ENCODE measurements at regions not wholly inside any gene's neighbourhood (a gene's known extent, or its start where the extent isn't known, plus 50 kb on each side); places are given as distances from the start of the nearest gene placed in this dataset.
A peak's percentile ranks its signal among the peaks of the same experiment; 100 is the strongest.

GRCh38 chr2:63665846-63666475 is 77.2 kb downstream of the MDH1 start:
- WGBS (ENCODE audit: low lambda C conversion rate, missing lambda C conversion rate), result 57% methylated on average over 2 of the region's 2 CpGs
- Histone ChIP-seq H2AFZ (no peak overlapping the region), H3K27me3 (no peaks in the 10 kb centered on the region)

GRCh38 chr2:63667132-63667700 is 78.5 kb downstream of the MDH1 start:
- no peaks in the 10 kb centered on the region for H3K9me2 ChIP-seq (replicated peaks; ENCODE audit: insufficient read depth)
- H3K4me1 ChIP-seq (ENCODE audit: insufficient read depth), result no peaks in the 10 kb centered on the region
- no peaks in the 10 kb centered on the region for H3K27me3 ChIP-seq
- H4K20me1 ChIP-seq (ENCODE audit: insufficient read depth, poor library complexity, severe bottlenecking), result no peaks in the 10 kb centered on the region
- no peak overlapping the region for H2AFZ ChIP-seq
- no peaks in the 10 kb centered on the region for H3K79me2 ChIP-seq
- peak overlapping the region; percentile 3 for H3K27ac ChIP-seq
- no peak overlapping the region for H3K4me3 ChIP-seq
- H3K4me2 ChIP-seq, result no peak overlapping the region
- TF ChIP-seq EZH2phosphoT487 (IDR thresholded peaks at IDR 0.05; ENCODE audit: low read depth, severe bottlenecking, unreplicated experiment) (no peak), EZH2 (IDR thresholded peaks at IDR 0.05; ENCODE audit: borderline replicate concordance) (no peak), CTCF (IDR thresholded peaks at IDR 0.05; ENCODE audit: poor library complexity) (no peak)
- DNase-seq (ENCODE audit: low spot score), result no peak
- WGBS (ENCODE audit: low lambda C conversion rate, missing lambda C conversion rate), result 78% methylated on average over 3 of the region's 3 CpGs
- H3K9me3 ChIP-seq (ENCODE audit: low read depth), result no peaks in the 10 kb centered on the region
- no peaks in the 10 kb centered on the region for H3K36me3 ChIP-seq (replicated peaks; ENCODE audit: insufficient read depth, low read depth)

More at GRCh38 chr2:63665846-63666475, 77.2 kb downstream of the MDH1 start:
- no peaks in the 10 kb centered on the region for H3K9me2 ChIP-seq (replicated peaks; ENCODE audit: insufficient read depth)
- no peaks in the 10 kb centered on the region for H3K36me3 ChIP-seq (replicated peaks; ENCODE audit: insufficient read depth, low read depth)
- no peaks in the 10 kb centered on the region for H4K20me1 ChIP-seq (ENCODE audit: insufficient read depth, poor library complexity, severe bottlenecking)
- no peak for DNase-seq (ENCODE audit: low spot score)
- H3K79me2 ChIP-seq, result no peaks in the 10 kb centered on the region
- peak overlapping the region; percentile 46 for H3K27ac ChIP-seq
- H3K4me3 ChIP-seq, result no peak overlapping the region
- peak overlapping the region; percentile 45 for H3K4me2 ChIP-seq
- H3K9me3 ChIP-seq (ENCODE audit: low read depth), result no peaks in the 10 kb centered on the region
- TF ChIP-seq EZH2phosphoT487 (IDR thresholded peaks at IDR 0.05; ENCODE audit: low read depth, severe bottlenecking, unreplicated experiment) (no peak), EZH2 (IDR thresholded peaks at IDR 0.05; ENCODE audit: borderline replicate concordance) (no peak), CTCF (IDR thresholded peaks at IDR 0.05; ENCODE audit: poor library complexity) (no peak)
- no peaks in the 10 kb centered on the region for H3K4me1 ChIP-seq (ENCODE audit: insufficient read depth)

- no peaks in the 10 kb centered on the region for H3K36me3 ChIP-seq (replicated peaks; ENCODE audit: insufficient read depth, low read depth)
- H3K9me3 ChIP-seq (ENCODE audit: low read depth), result no peaks in the 10 kb centered on the region
- H2AFZ ChIP-seq, result no peak overlapping the region
- no peaks in the 10 kb centered on the region for H3K27me3 ChIP-seq
- H3K79me2 ChIP-seq, result no peaks in the 10 kb centered on the region
- no peaks in the 10 kb centered on the region for H3K9me2 ChIP-seq (replicated peaks; ENCODE audit: insufficient read depth)
- peak overlapping the region; percentile 3 for H3K27ac ChIP-seq
- no peak overlapping the region for H3K4me2 ChIP-seq
- H3K4me3 ChIP-seq, result no peak overlapping the region
- no peak for DNase-seq (ENCODE audit: low spot score)
- H4K20me1 ChIP-seq (ENCODE audit: insufficient read depth, poor library complexity, severe bottlenecking), result no peaks in the 10 kb centered on the region
- no peaks in the 10 kb centered on the region for H3K4me1 ChIP-seq (ENCODE audit: insufficient read depth)
- TF ChIP-seq EZH2phosphoT487 (IDR thresholded peaks at IDR 0.05; ENCODE audit: low read depth, severe bottlenecking, unreplicated experiment), result no peak
- no peak for TF ChIP-seq EZH2 (IDR thresholded peaks at IDR 0.05; ENCODE audit: borderline replicate concordance)
- no peak for TF ChIP-seq CTCF (IDR thresholded peaks at IDR 0.05; ENCODE audit: poor library complexity)
- WGBS (ENCODE audit: low lambda C conversion rate, missing lambda C conversion rate), result 68% methylated on average over 1 of the region's 1 CpG
Measured at GRCh38 chr2:63668000-63668399, 79.2 kb downstream of the MDH1 start.

All from hepatocyte (in vitro differentiated cells).